ENCODE measurements at regions not wholly inside any gene's neighbourhood (a gene's known extent, or its start where the extent isn't known, plus 50 kb on each side); places are given as distances from the start of the nearest gene placed in this dataset.

- no peak for DNase-seq
Observed at GRCh38 chr1:29501227-29501976, 265.1 kb downstream of the PTPRU start.

GRCh38 chr1:29500651-29501050 lies 264.3 kb downstream of the PTPRU start:
- DNase-seq, result peak; percentile 17

- DNase-seq, result peak; percentile 15
Observed at GRCh38 chr1:29500041-29500440, 263.7 kb downstream of the PTPRU start.

GRCh38 chr1:29499104-29499650 lies 262.9 kb downstream of the PTPRU start:
- peak; percentile 10 for DNase-seq

GRCh38 chr1:29498126-29499103 lies 262.1 kb downstream of the PTPRU start:
- DNase-seq, result peak; percentile 29

- DNase-seq, result no peak
Observed at GRCh38 chr1:29497395-29498125, 261.2 kb downstream of the PTPRU start.

- DNase-seq, result peak; percentile 23
Observed at GRCh38 chr1:29496701-29497100, 260.4 kb downstream of the PTPRU start.

- DNase-seq, result peak; percentile 22
Observed at GRCh38 chr1:29490204-29490934, 254.0 kb downstream of the PTPRU start.

GRCh38 chr1:29489471-29489870 lies 253.1 kb downstream of the PTPRU start:
- DNase-seq, result no peak

- DNase-seq, result no peak
Observed at GRCh38 chr1:29488794-29489311, 252.5 kb downstream of the PTPRU start.

- no peak for DNase-seq
Observed at GRCh38 chr1:29488086-29488793, 251.9 kb downstream of the PTPRU start.

GRCh38 chr1:29487291-29487690 lies 251.0 kb downstream of the PTPRU start:
- no peak for DNase-seq

- no peak for DNase-seq
Observed at GRCh38 chr1:29485096-29485925, 249.0 kb downstream of the PTPRU start.

- DNase-seq, result no peak
Observed at GRCh38 chr1:29482991-29483390, 246.7 kb downstream of the PTPRU start.

GRCh38 chr1:29482064-29482463 lies 245.7 kb downstream of the PTPRU start:
- no peak for DNase-seq

- peak; percentile 40 for DNase-seq
Observed at GRCh38 chr1:29481031-29481430, 244.7 kb downstream of the PTPRU start.

GRCh38 chr1:29478879-29479278 lies 242.6 kb downstream of the PTPRU start:
- no peak for DNase-seq

- no peak for DNase-seq
Observed at GRCh38 chr1:29478151-29478791, 241.9 kb downstream of the PTPRU start.

GRCh38 chr1:29475326-29475725 lies 239.0 kb downstream of the PTPRU start:
- no peak for DNase-seq

All from activated CD8-positive, alpha-beta memory T cell treated with anti-CD3 and anti-CD28 coated beads, Interleukin-2, amount 50 U/mL, for 48 hours (primary cell).